ENCODE measurements at regions not wholly inside any gene's neighbourhood (a gene's known extent, or its start where the extent isn't known, plus 50 kb on each side); places are given as distances from the start of the nearest gene placed in this dataset.
A peak's percentile ranks its signal among the peaks of the same experiment; 100 is the strongest.

DNA sequence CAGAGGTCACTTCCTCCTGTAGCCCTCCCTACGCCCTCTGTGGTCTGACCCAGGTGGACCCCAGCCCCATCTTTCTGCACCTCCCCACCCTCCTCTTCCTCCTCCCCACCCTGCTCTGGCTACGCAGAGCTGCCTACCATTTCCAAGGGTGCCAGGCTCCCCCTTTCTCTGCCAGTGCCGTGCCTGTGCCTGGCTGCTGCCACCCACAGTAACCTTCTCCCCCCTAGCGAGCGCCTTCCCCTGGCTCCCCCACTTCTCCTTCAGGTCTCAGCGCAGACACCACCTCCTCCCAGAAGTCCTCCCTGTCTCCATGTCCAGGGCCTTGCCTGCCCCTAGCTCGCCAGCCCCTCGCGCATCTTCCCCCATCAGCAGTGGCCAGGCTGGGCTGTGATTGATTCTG is 471.5 kb downstream of the PTPRU start:
- intact Hi-C loops (cut with micrococcal nuclease; ENCODE audit: unreplicated experiment): no loop called here
- Histone ChIP-seq H3K4me3 (no peak overlapping the region), H3K79me2 (ENCODE audit: control insufficient read depth, insufficient read depth, low read length) (no peaks in the 10 kb centered on the region), H3K4me1 (ENCODE audit: control insufficient read depth, insufficient read depth, low read length) (peaks cover 31% of the 10 kb centered on the region), H3K36me3 (ENCODE audit: control insufficient read depth in 2 of 2, insufficient read depth in 2 of 2, low read length in 1 of 2) (no peaks in the 10 kb centered on the region), H3K9me3 (replicated peaks; ENCODE audit: control insufficient read depth, insufficient read depth, low read length) (no peaks in the 10 kb centered on the region), H4K20me1 (ENCODE audit: control insufficient read depth, insufficient read depth) (no peaks in the 10 kb centered on the region), H3K4me2 (ENCODE audit: control insufficient read depth, insufficient read depth) (no peak overlapping the region), H3K27ac (ENCODE audit: control insufficient read depth, insufficient read depth) (no peak overlapping the region), H3K9ac (ENCODE audit: control insufficient read depth, insufficient read depth, low read length) (no peak overlapping the region), H2AFZ (ENCODE audit: control insufficient read depth, low read depth, low read length) (no peak overlapping the region), H3K27me3 (replicated peaks in 1 of 2; ENCODE audit: control insufficient read depth in 2 of 2, insufficient read depth in 2 of 2, low read length in 1 of 2) (no peaks in the 10 kb centered on the region)
- BruUV-seq (replicated peaks): no TSS peak
- ChIA-PET CTCF (no interaction called here), POLR2A (no interaction called here), RAD21 (ENCODE audit: unreplicated experiment) (no interaction called here), SMC1A (ENCODE audit: uncharacterized antibody, unreplicated experiment) (no interaction called here)
- no peak for FAIRE-seq
- ATAC-seq: no peak
- 34% methylated on average over 8 of the region's 9 CpGs for WGBS (ENCODE audit: insufficient coverage, insufficient replicate concordance, low lambda C conversion rate, missing lambda C conversion rate)
- TF ChIP-seq, protein P1, sequence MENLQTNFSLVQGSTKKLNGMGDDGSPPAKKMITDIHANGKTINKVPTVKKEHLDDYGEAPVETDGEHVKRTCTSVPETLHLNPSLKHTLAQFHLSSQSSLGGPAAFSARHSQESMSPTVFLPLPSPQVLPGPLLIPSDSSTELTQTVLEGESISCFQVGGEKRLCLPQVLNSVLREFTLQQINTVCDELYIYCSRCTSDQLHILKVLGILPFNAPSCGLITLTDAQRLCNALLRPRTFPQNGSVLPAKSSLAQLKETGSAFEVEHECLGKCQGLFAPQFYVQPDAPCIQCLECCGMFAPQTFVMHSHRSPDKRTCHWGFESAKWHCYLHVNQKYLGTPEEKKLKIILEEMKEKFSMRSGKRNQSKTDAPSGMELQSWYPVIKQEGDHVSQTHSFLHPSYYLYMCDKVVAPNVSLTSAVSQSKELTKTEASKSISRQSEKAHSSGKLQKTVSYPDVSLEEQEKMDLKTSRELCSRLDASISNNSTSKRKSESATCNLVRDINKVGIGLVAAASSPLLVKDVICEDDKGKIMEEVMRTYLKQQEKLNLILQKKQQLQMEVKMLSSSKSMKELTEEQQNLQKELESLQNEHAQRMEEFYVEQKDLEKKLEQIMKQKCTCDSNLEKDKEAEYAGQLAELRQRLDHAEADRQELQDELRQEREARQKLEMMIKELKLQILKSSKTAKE (IDR thresholded peaks at IDR 0.05; ENCODE audit: low read depth, poor library complexity, severe bottlenecking): no peak
- TF ChIP-seq SMAD1 (IDR thresholded peaks at IDR 0.05; ENCODE audit: low read depth, partially characterized antibody): no peak
- no peak for DNase-seq (ENCODE audit: low read depth, low spot score)
- in situ Hi-C loops (cut with MboI): no loop called here

DNA sequence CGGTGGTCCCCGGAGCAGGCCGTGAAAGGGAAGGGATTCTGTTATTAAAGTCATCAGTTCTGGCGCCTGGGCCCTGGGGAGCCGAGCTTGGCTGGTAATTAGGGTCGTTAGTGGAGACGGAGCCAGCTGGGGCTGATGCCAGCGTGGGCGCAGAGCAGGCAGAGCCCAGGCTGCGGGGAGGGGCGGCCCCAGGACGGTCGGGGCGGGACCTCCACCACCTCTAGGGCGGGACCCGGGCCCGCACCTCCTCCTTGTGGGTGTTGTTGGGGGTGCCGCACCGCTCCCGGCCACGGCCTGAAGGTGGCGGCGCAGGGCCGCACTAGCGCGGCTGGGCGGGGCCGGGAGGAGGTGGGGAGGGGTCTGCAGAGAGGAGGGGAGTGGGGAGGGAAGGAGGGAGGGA is 470.6 kb downstream of the PTPRU start:
- ChIA-PET POLR2A (no interaction called here), RAD21 (ENCODE audit: unreplicated experiment) (no interaction called here)

More for the DNA sequence above, 470.6 kb downstream of the PTPRU start:
- peaks cover 29% of the 10 kb centered on the region for H3K4me1 ChIP-seq (ENCODE audit: control insufficient read depth, insufficient read depth, low read length)
- H3K4me2 ChIP-seq (ENCODE audit: control insufficient read depth, insufficient read depth): 0 out of 2 replicates have a peak overlapping the region, but pooled peaks have one; percentile 42
- BruUV-seq (replicated peaks): no TSS peak
- H3K36me3 ChIP-seq (ENCODE audit: control insufficient read depth in 2 of 2, insufficient read depth in 2 of 2, low read length in 1 of 2): no peaks in the 10 kb centered on the region
- 12% methylated on average over 9 of the region's 28 CpGs for WGBS (ENCODE audit: insufficient coverage, insufficient replicate concordance, low lambda C conversion rate, missing lambda C conversion rate)
- FAIRE-seq (no peak), ATAC-seq (peak; percentile 88), DNase-seq (ENCODE audit: low read depth, low spot score) (no peak)
- no peak overlapping the region for H2AFZ ChIP-seq (ENCODE audit: control insufficient read depth, low read depth, low read length)
- SMC1A ChIA-PET (ENCODE audit: uncharacterized antibody, unreplicated experiment): no interaction called here
- no peak for TF ChIP-seq FOS (IDR thresholded peaks at IDR 0.05; ENCODE audit: borderline replicate concordance, extremely low read depth, insufficient read length)
- TF ChIP-seq, protein P2, sequence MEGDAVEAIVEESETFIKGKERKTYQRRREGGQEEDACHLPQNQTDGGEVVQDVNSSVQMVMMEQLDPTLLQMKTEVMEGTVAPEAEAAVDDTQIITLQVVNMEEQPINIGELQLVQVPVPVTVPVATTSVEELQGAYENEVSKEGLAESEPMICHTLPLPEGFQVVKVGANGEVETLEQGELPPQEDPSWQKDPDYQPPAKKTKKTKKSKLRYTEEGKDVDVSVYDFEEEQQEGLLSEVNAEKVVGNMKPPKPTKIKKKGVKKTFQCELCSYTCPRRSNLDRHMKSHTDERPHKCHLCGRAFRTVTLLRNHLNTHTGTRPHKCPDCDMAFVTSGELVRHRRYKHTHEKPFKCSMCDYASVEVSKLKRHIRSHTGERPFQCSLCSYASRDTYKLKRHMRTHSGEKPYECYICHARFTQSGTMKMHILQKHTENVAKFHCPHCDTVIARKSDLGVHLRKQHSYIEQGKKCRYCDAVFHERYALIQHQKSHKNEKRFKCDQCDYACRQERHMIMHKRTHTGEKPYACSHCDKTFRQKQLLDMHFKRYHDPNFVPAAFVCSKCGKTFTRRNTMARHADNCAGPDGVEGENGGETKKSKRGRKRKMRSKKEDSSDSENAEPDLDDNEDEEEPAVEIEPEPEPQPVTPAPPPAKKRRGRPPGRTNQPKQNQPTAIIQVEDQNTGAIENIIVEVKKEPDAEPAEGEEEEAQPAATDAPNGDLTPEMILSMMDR (IDR thresholded peaks at IDR 0.05 in 2 of 3, conservative IDR thresholded peaks at IDR 0.05 in 1 of 3; ENCODE audit: control insufficient read depth in 2 of 3, extremely low read depth in 1 of 3, insufficient read depth in 1 of 3, low read depth in 3 of 3, low read length in 3 of 3): peak; percentile 21 to 55 (median 38); a peak in 5 of 6 replicates
- peak; percentile 65 for TF ChIP-seq RAD21 (IDR thresholded peaks at IDR 0.05; ENCODE audit: insufficient read depth, low read depth, low read length)
- TF ChIP-seq, protein P3, sequence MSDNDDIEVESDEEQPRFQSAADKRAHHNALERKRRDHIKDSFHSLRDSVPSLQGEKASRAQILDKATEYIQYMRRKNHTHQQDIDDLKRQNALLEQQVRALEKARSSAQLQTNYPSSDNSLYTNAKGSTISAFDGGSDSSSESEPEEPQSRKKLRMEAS (IDR thresholded peaks at IDR 0.05; ENCODE audit: low read depth, low read length): no peak
- no peak for TF ChIP-seq EED (IDR thresholded peaks at IDR 0.05; ENCODE audit: low read depth)
- TF ChIP-seq ZNF622 (IDR thresholded peaks at IDR 0.05): no peak
- no peak for TF ChIP-seq MYB (IDR thresholded peaks at IDR 0.05; ENCODE audit: borderline replicate concordance, low read depth, low read length)
- 0 out of 2 replicates have a peak, but pooled peaks have one; percentile 7 for TF ChIP-seq RUNX3 (IDR thresholded peaks at IDR 0.05; ENCODE audit: low read length)
- TF ChIP-seq NRF1 (conservative IDR thresholded peaks at IDR 0.05; ENCODE audit: low read depth, low read length): no peak
- TF ChIP-seq, protein P4, sequence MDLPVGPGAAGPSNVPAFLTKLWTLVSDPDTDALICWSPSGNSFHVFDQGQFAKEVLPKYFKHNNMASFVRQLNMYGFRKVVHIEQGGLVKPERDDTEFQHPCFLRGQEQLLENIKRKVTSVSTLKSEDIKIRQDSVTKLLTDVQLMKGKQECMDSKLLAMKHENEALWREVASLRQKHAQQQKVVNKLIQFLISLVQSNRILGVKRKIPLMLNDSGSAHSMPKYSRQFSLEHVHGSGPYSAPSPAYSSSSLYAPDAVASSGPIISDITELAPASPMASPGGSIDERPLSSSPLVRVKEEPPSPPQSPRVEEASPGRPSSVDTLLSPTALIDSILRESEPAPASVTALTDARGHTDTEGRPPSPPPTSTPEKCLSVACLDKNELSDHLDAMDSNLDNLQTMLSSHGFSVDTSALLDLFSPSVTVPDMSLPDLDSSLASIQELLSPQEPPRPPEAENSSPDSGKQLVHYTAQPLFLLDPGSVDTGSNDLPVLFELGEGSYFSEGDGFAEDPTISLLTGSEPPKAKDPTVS (IDR thresholded peaks at IDR 0.05; ENCODE audit: low read depth, low read length): no peak
- TF ChIP-seq CBX5 (IDR thresholded peaks at IDR 0.05; ENCODE audit: low read depth): no peak
- no peaks in the 10 kb centered on the region for H3K79me2 ChIP-seq (ENCODE audit: control insufficient read depth, insufficient read depth, low read length)
- CTCF ChIA-PET: no interaction called here
- H3K4me3 ChIP-seq: no peak overlapping the region
- in situ Hi-C loops (cut with MboI): no loop called here
- no peaks in the 10 kb centered on the region for H3K9me3 ChIP-seq (replicated peaks; ENCODE audit: control insufficient read depth, insufficient read depth, low read length)
- H3K9ac ChIP-seq (ENCODE audit: control insufficient read depth, insufficient read depth, low read length): no peak overlapping the region
- H3K27me3 ChIP-seq (replicated peaks in 1 of 2; ENCODE audit: control insufficient read depth in 2 of 2, insufficient read depth in 2 of 2, low read length in 1 of 2): no peaks in the 10 kb centered on the region; a peak in 1 of 4 replicates
- no peaks in the 10 kb centered on the region for H4K20me1 ChIP-seq (ENCODE audit: control insufficient read depth, insufficient read depth)
- H3K27ac ChIP-seq (ENCODE audit: control insufficient read depth, insufficient read depth): no peak overlapping the region
- intact Hi-C loops (cut with micrococcal nuclease; ENCODE audit: unreplicated experiment): no loop called here
